GM19324 (cell line): ENCODE measurements at regions not wholly inside any gene's neighbourhood (a gene's known extent, or its start where the extent isn't known, plus 50 kb on each side); places are given as distances from the start of the nearest gene placed in this dataset.
"Not testable (repeated sequence)": the region's sequence is repeated elsewhere in the genome, so short reads cannot be mapped to it uniquely, and the experiment has no call there.

Experiments used
- ATAC-seq: cut with Tn5 transposase; IDR thresholded peaks from one replicate; pipeline ENCODE4 v1.9.1; 2021; ENCODE audit warnings: mild to moderate bottlenecking, moderate library complexity; ENCODE audit not compliant: unreplicated experiment, low FRiP score

DNA sequence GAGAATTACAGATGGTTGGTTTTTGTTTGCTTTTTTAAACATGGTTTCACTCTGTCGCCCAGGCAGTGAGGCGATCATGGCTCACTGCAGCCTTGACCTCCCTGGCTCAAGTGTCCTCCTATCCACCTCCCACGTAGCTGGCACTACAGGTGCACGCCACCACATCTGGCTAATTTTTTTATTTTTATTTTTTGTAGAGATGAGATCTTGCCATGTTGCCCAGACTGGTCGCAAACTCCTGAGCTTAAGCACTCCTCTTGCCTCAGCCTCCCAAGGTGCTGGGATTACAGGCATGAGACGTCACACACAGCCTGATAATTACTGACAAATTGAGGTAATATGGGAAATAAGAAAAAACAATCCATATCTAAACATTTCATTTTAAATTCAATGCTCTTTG lies 110.5 kb upstream of the ZSWIM2 start:
- ATAC-seq = no peak

DNA sequence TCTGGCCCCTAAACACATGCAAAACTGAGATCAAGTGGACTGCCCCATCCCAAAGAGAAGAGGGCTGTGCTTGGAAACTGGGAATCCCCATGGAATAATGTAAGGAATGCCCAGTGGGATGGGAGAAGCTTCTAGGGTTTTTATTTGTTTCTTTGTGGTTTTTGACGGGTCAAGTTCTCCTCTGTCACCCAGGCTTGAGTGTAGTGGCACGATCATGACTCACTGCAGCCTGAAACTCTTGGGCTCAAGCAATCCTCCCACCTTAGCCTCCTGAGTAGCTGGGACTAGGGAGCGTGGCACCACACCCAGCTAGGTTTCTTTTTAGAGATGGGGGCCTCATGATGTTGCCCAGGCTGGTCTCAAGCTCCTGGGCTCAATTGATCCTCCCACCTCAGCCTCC lies 101.7 kb upstream of the ZSWIM2 start:
- ATAC-seq = no peak

DNA sequence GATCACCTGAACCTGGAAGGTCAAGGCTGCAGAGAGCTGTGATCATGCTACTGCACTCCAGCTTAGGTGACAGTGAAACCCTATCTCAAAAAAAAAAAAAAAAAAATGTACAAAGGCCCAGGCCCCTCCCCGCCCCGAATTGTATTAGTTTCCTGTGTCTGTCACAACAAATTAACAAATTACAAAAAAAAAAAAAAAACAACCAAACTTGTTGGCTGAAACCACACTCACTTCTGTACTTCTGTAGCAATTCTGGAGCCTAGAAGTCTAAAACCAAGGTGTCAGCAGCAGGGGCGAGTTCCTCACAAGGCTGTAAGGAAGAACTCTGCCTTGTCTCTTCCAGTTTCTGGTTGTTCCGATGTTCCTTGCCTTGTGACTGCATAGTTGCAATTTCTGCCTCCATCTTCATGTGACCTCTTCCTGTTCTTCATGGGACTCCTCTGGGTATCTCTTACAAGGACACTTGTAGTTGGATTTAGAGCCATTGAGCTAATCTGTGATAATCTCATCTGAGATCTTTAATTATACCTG lies 100.8 kb upstream of the ZSWIM2 start:
- ATAC-seq = no peak

GRCh38 chr2:186947516-186947915 lies 98.5 kb upstream of the ZSWIM2 start:
- ATAC-seq = no peak

DNA sequence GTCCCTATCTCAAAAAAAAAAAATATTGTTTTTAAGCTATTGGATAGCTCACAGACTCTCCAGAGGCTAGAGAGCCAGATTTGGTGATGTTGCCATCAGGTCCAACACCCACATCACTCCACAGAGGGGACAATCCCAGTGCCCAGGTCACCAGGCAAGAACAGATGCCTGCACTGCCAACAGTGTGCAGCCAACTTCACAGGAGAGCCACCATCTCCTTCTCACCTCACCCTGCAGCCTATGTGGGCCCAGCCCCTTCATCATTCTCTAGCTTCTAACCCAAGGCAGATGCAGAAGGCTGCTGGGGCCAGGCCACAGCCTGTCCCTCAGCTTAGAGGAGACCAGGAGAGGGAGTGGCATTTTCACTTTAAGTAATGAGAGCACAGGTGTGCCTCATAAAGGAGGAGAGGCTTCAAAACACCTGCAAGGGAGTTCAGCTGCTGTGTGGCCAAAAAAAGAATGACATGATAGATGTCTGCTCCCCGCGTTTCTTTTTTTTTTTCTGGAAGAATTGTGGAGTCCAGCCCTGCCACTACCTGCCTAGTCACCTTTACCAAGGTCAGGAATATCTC lies 98.0 kb upstream of the ZSWIM2 start:
- ATAC-seq = no peak

GRCh38 chr2:186941853-186942252 lies 92.9 kb upstream of the ZSWIM2 start:
- no peak for ATAC-seq

DNA sequence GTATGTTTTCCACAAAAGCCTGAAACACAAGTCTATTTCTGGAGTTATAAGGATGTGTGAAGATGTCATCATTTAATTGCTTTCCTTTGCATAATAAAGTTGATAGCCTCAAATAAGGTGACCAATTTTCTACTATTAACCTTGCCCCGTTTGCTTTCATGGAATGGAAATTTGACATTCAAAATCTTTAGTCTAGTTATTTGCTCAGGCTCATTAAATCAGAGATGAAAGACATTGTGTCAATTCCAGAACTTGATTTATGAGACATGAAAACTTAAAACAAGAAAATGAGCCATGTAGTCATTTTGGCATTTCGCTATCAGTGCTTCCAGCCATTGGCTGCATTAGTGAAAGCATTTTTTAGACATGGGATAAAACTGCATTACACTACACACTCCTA lies 91.5 kb upstream of the ZSWIM2 start:
- no peak for ATAC-seq

- ATAC-seq = no peak
These were observed 85.5 kb upstream of the ZSWIM2 start for GRCh38 chr2:186934420-186934819.

DNA sequence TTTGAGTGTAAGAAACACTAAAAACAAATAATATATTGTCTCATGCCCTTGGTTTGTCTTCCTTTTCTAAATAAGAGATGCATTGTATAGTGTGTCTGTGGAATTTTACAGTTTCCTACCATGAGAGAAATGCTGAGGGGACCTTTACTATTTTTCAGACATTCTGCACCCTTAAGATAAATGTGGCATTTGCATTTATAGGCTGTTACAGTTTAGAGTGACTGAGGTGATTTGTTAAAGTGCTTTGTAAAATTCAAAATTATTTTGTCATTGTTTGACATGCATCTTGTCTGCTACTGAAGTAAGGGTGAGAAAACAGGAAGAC lies 78.9 kb upstream of the ZSWIM2 start:
- ATAC-seq = no peak

- ATAC-seq = no peak
These were observed 78.4 kb upstream of the ZSWIM2 start for GRCh38 chr2:186927185-186927866.

GRCh38 chr2:186925514-186925913 lies 76.5 kb upstream of the ZSWIM2 start:
- no peak for ATAC-seq

DNA sequence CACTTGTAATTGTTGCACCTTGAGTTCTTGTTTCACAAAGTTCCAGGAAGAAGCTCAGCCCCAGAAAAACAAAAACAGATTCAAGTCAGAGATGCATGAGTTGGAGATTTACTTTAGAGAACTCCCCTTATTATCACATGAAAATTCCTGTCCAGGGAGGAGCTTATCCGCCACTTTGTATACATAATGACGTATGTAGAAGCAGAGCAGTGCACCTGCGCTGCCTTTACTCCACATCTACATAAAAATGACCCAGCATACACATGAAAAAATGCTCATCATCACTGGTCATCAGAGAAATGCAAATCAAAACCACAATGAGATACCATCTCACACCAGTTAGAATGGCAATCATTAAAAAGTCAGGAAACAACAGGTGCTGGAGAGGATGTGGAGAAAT lies 73.3 kb upstream of the ZSWIM2 start:
- not testable (repeated sequence) for ATAC-seq

DNA sequence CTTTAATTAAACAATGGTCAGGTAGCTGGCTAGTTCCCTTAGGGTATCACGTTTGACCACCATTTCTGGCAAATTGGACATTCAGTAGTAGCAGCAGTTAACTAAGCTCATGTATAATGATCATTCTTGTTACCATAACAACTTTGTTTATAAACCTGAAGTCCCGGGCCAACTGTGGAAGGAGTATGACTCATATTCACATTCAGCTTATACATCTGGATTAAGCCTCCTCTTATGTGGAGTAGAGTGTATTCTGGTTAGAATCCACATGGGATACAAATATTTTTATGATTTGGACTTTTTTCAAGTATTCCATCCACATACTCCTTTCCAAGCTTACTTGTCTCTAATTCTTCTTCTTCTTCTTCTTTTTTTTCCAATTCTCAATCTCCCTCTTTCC lies 70.3 kb upstream of the ZSWIM2 start:
- ATAC-seq = no peak

GRCh38 chr2:186918495-186918894 lies 69.5 kb upstream of the ZSWIM2 start:
- no peak for ATAC-seq

DNA sequence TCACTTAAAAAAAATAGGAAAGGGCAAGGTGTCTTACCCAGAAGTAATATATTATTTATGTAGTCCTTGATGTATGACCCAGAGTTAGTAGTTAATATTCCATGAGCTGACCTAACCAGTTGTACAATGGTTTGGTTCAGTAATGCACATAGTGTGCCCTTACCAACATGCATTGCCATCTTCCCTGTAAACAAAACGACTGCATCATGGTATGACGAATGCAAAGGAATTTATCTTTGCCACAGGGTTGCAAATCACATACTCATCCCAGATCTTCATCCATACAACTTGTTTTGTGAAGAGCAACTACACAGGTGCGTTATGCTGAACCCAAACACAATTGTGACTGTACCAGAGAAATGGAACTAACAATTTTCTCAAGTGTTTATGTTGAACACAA lies 68.9 kb upstream of the ZSWIM2 start:
- ATAC-seq = no peak

DNA sequence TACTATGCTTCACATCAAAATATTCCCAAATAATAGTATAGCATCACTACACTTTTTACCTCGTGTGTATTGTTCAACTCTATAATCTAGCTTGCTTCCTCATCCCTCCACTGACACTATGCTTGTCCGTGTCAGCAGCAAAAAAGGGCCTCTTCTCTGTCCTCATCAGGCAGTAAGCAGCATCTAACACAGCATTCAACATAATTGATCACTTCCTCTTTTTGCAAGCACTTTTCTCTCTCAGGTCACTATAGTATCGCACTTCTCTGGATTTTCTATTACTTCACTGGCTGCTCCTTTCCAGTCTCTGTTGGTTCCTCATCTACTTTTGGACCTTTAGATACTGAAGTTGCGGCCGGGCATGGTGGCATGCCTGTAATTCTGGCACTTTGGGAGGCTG lies 64.9 kb upstream of the ZSWIM2 start:
- peak; percentile 99 for ATAC-seq

- no peak for ATAC-seq
These were observed 64.0 kb upstream of the ZSWIM2 start for GRCh38 chr2:186912979-186913378.

DNA sequence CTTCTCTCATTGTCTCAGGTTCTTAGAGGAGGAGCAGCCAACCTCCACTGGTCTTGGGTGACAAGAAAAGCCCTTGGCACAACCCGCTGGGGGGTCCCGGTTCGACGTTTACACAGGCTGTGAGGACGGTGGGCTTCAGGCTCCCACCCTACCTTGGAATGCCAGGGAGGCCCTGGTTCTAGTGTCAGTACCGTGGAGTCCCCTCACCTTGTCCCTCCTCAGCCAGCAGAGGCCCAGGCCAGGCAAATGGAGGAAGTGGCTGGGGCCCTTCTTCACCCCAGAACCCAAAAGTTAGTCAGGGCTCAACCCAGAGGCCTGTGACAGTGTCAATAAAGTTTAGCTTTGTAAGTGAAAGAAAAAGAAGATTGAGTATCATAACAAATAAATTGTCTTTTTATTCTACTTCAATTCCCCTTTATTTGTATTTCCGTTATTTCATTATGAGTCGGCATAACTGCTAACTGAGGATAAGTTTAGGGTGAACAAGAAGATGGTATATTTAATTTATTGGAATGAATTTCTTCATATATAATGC lies 62.6 kb upstream of the ZSWIM2 start:
- no peak for ATAC-seq

DNA sequence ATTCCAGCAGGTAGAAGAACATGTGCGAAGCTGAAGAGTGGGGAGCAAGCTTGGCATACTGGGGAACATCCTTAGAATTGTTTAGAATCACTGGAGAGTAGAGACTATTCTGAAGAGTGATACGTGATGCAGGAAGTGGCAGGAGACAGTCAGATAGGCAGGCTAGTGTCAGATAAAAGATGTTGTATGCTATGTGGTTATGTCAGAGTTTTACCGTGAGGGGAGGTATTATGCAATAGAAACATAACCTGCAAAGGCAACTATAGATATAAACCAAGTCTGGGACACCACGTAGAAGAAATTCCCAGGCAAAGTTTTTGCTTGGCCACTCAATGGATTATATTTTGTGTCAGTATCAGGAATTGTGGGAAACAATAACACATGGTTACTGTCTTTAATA lies 62.0 kb upstream of the ZSWIM2 start:
- no peak for ATAC-seq

DNA sequence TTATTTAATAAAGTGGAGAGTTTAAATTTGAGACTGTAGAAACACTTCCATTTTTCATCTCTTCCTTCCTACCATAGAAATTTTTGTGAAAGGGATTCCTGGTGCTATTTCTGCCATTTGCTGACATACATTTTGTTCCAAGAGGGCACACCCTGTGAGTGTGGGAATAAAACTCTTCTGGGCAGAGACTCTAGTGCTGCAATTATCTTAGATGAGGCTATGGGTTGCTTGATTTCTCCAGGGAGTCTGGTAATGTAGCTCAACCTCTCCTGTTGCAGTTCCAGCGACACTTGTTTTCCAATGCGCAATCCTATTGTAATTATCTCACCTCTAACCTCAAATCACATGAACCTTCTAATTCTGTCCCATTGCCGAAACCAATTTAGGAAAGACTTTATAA lies 60.1 kb upstream of the ZSWIM2 start:
- no peak for ATAC-seq

GRCh38 chr2:186907897-186908296 lies 58.9 kb upstream of the ZSWIM2 start:
- no peak for ATAC-seq

DNA sequence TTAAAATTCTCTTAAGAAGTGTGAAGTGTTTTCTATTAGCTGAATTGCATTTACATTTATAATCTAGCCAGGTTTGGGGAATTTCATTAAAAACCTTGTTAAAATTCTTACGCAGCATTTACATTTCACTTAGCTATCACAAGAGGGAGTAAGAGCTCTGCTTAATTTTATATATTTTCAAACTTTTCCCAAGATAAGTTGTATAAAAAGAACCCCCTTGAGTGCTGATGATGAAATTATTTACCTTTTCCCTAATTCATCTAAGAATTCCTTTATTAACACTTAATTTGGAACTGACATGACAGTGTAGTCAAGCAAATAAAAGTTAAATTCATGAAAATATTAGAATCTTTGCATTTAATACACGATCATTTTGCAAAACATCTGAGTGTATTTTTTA lies 54.2 kb upstream of the ZSWIM2 start:
- ATAC-seq = no peak
